HG02870 (cell line): ENCODE measurements at regions not wholly inside any gene's neighbourhood (a gene's known extent, or its start where the extent isn't known, plus 50 kb on each side); places are given as distances from the start of the nearest gene placed in this dataset.
"Not testable (repeated sequence)": the region's sequence is repeated elsewhere in the genome, so short reads cannot be mapped to it uniquely, and the experiment has no call there.

Experiments used
- ATAC-seq: cut with Tn5 transposase; IDR thresholded peaks from one replicate; pipeline ENCODE4 v1.9.1; 2021; ENCODE audit warnings: mild to moderate bottlenecking, moderate library complexity; ENCODE audit not compliant: unreplicated experiment

DNA sequence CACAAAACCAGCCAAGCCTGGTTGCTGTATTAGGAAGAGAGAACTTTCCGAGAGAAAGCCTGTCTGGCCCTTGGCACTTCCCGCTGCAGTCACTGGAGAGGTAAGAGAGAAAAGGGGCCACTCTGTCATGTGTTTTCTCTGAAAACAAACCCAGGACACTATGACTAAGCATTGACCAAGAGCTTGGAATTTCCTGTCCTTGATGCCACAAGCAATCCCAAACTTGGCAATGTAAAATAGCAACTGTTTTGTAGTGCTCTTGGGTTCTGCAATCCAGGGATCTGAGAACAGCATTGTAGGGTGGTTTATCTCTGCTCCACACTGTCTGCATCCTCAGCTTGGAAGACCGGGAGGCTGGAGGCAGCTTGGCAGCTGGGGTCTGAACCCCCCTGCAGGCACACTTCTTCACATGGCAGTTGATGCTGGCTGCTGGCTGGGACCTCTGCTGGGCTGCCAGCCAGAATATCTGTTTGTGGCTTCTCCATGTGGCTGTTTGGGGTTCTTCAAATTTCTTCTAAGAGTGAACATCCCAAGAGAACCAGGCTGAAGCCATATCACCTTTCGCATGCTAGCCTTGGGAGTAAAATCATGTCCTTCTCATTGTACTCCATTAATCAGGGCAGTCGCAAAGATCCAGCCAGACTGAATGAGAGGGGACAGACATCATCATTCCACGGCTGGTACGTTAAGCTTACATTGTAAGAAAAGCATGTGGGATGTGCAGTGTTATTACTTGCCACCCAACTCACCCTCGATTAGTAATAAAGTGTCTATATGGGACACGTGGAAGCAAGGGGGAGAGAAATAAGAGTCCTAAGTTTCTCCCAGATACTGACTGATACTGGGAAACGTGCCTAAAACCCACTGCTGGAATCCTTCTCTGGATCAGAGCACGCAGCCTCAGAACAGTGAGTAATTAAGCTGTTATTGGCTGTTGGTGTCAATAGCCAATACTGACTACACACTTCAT, 537.4 kb upstream of the B3GAT1 start:
- no peak for ATAC-seq

DNA sequence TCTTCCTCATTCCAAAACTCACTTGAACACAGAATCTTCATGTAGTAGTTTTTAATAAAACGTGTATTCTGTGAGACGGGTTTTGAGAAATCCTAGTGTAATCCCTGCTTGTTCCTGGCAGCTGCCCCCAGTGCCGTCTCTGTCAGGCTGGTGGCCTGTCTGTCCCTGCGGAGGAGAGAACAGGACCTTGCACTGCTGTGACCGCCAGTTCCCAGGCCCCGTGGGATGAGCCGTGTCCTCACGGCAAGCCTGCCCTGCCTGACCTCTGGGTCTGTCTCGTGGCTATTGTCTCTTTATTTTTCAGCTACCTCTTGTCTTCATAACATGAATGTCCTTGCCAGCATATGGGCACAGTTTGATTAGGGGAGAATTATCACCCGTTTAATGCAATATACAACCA, 535.5 kb upstream of the B3GAT1 start:
- no peak for ATAC-seq

DNA sequence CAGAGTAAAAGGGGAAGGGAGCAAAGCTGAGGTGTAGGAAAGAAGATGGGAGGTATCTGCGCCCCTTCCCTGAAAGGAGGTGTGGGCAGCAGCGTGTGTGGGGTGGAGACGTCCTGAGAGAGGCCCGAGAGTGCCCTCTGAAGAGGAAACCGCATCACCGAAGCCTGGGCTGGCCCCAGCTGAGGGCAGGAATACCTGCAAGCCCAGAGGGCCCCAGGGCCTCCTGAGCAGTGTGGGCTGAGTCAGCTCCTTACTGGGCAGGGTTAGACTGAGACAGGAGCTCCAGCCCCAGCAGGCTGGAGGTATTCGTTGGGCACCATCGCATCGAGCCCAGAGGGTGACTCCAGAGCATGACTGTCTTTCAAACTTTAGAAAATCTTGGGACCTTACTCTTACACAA, 534.0 kb upstream of the B3GAT1 start:
- no peak for ATAC-seq

DNA sequence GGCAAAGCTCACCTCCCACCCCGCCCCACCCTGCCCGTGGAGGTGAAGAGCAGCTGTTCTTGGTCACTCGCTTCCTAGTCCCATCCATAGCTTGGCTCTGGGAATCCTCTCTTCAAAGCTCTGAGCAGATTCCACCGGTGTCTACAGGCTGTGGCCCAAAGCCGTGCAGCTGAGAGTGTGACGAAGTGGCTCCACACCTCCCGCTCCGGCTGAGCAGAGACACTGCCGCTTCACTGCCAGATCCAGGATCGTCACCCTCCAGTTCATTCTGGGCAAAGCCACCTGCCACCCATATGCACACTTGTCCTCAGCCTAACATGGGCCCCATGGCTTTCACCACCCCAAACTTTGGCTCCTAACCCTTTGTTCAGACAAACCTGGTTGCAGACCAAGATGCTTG, 532.9 kb upstream of the B3GAT1 start:
- ATAC-seq, result no peak

DNA sequence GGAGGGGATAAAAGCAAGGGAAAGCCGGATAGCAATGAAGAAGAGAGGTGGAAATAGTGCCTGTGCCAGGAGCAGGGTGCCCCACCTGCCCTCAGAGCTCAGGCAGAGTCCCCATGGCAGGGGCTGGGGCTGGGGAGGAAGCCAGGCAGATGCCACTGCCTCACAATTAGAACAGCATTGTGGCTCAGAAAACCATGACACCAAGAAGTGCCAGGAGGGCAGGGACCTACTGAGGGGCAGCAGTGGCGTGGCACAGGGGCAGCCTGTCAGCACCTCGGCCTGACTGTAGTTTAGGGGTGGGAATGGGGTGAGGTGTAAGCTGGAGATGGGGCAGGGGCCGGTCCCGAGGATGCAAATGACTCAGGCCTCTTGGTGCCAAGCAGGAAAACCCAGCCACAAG, 532.1 kb upstream of the B3GAT1 start:
- no peak for ATAC-seq

DNA sequence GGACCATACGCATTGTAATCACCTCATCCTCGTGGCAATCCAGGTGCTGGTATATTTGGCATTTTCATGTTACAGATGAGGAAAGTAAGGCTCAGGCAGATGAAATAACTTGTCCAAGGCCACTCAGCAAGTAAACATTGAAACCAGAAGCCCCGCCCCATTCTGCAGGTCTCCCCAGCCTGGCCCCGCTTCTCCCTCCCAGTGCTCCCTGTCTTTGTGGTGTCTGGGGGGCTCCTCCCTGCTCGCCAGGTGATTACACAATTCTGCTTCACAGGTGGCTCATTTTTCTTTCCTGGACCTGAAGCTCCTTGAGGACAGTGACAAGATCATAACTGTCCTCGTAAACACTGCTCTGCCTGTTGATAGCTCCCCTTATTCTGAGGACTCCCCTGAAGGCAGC, 531.5 kb upstream of the B3GAT1 start:
- ATAC-seq, result no peak

DNA sequence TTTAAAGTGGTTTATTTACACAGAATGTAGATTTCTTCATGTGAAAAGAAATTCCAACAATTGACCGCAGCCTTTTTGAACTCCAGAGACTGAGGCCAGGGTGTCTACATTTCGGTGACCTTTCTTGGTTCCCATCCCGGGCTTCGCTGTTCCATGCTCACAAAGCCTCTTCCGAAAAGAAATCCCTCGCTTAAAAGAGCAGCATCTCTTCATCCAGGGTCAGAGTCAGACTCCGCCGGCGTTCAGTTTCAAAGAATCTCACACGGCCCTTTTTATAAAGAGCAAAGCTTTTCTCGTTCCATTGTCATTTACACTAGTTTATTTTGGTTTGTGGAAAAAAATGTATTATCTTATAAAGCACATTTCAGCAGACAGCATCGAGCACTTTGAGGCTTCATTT, 530.6 kb upstream of the B3GAT1 start:
- ATAC-seq, result no peak

DNA sequence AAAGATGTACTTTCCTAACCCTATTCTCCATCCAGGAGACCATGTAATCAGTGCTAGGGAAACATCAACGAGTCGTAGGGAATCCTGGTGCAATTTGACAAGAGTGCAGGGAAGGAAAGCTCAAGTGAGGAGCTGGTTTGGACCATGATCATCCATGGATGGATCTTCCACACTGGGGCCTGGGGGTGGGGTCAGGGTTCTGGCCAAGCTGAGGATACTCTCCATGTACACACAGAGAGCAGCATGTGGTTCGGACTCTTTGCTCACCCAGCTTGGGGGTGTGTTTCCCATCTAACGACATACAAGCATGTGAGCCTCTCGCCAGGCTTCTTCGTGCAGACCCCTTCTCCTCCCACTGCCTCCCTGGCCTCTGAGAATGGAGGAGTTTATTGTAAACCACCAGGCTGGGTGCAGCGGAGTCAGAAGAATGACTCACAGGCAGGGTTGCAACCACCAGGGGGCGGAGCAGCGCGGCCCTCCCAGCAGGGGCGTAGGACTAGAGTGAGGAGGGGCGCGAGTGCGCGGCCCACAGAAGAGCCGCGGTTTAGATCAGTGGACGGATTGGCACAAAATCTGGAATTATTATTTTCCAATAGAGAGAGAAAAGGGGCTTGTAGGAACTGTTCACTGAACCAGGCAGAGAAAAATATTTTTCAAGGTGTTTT, 530.0 kb upstream of the B3GAT1 start:
- not testable (repeated sequence) for ATAC-seq

DNA sequence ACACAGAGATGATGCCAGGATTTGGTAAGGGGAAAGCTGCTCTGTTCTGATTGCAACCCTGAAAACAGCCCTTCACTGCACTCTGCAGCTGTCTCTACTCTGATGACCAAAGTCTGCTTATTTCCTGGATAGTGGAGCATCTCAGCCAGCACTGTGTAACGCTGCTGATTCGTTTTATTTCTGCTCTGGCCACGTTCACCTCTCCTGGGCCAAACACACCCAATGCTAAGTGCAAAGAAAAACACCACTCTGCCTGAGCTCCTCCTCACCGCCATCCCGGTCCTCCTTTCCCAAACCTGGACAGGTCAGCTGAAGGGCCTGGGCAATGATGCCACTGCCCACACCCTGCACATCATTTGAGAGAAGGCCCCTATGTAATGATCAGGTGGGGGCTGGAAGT, 529.3 kb upstream of the B3GAT1 start:
- no peak for ATAC-seq

DNA sequence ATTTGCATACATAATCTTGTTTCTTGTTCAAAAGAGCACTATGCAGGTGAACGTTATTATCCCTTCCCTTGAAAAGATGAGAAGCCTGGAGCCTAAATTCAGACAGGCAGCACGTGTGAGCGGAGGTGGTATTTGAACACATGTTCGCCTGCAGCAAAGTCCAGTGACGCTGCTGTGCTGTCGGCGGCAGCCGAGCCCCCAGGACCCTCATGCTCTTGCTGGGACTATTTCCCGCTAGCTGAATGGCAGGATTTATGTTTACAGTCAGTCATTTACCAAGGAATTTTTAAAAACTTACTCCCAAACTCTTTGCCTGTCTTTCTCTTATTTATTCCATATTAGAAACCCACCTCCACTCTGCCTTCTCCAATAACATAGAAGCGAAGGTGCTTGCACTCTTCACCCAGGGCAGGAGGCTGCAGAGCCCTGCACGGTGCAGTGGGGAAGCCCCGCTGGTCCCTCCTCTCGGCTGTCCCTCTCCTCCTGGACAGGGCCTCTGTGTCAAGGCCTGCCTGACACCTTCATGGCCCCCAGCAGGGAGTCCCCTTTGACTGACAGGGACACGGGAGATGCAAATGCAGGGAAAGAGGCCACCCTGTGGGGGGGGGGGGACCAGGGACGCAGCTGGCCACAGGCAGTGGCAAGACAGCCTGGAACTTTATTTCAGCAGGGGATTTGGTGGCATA, 528.5 kb upstream of the B3GAT1 start:
- no peak for ATAC-seq

DNA sequence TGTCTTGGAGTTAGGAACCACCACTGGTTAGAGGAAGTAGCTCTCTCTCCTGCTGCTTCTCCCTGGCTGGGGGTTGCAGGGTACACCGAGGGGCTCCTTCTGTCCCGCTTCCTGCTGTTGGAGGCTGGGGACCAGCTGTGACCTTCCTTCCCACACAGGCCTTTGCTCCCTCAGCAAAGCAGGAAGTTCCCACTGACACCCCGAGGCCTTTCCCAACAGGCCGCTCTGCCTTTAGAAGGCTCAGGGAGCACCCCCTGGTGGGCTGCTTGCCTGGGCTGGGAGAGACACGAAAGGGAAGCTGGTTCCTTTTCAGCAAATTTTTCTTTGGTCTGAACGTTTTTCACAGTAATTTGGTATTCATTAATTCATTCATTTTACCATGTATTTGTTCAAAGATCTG, 527.9 kb upstream of the B3GAT1 start:
- no peak for ATAC-seq

DNA sequence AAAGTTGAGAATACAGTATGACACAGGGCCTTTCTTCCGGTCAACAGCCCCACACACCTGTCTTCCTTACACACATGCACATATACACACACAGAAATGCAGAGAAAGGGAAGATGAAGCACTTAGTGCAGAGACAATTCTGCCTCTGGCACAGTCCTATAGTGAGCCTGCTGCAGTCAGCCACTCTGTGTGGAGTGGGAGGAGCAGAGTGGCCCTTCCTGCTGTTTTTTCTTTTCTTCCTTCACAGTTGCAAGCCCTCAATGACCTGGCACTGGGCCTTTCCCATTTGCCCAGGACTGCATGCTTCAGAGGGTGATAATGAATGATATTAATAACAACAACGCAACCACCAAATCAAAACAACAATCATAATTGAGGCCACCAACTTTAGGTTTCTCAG, 527.0 kb upstream of the B3GAT1 start:
- no peak for ATAC-seq

DNA sequence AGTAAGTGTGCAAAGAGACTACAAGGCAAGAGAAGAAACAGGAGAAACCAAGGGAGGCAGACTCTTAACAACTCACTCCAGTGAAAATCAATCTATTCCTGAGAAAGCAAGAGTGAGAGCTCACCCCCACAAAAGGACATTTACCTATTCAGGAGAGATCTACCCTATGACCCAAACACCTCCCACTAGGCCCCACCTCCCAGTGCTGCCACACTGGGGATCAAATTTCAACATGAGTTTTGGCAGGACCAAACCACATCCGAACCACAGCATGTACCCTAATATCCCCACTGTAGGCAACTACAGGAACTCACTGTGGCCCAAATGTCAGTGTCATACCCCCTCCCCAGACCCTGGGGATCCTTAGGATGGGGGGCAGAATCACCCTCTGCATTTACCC, 526.2 kb upstream of the B3GAT1 start:
- ATAC-seq, result no peak

DNA sequence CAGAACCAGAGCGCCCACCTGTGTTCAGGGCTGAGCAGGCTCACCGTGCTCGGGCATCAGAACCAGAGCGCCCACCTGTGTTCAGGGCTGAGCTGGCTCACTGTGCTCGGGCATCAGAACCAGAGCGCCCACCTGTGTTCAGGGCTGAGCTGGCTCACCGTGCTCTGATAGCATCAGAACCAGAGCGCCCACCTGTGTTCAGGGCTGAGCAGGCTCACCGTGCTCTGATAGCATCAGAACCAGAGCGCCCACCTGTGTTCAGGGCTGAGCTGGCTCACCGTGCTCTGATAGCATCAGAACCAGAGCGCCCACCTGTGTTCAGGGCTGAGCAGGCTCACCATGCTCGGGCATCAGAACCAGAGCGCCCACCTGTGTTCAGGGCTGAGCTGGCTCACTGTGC, 525.2 kb upstream of the B3GAT1 start:
- ATAC-seq, result not testable (repeated sequence)

DNA sequence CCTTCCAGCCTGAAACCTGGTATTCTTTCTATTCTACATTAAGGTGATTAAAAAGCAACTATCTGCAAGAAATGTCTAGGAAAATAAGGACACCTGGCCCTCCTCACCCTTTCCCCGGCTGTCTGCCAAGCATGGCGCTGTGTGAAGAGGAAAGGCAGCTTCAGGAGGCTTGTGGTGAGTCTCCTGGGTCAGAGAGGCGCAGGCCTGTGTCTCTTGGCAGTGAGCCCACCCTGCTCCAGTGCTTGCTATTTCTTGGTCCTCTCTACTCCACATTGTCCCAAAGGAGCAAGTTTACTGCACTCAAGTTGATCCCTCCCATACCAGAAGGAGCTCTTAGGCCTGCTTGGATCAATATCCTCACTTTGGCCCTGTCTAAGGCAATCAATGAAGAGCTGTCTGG, 520.7 kb upstream of the B3GAT1 start:
- no peak for ATAC-seq

DNA sequence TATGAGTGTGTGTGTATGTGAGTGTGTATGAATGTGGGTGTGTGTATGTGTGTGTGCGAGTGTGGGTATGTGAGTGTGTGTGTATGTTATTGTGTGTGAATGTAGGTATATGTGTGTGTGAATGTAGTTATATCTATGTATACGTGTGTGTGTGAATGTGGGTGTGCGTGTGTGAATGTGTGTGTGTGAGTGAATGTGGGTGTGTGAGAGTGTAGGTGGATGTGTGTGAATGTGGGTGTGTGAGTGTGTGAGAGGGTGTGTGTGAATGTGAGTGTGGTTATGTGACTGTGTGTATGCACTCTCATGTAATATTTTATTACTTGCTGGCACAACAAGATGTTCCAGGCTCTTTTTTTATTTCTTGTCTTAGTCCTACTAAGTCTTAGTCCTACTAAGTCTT, 513.4 kb upstream of the B3GAT1 start:
- ATAC-seq, result no peak

DNA sequence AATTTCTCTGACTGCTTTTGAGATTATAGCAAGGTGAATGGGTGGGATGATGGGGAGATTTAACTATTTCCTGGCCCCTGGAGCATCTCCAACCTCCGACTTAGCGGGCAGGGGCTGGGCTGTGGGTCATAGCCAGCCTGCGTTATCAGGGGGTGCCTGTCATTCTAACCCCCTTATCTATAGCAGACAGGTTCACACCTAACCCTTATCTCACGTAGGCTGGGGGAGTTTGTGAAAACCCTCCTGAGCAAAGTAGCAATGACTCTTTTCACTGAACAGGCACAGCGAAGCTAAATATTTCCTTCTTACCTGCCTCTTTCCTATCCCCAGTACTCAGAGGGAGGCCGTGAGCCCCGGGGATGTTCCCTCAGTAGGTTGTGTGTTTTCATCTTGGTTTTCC, 511.4 kb upstream of the B3GAT1 start:
- no peak for ATAC-seq

DNA sequence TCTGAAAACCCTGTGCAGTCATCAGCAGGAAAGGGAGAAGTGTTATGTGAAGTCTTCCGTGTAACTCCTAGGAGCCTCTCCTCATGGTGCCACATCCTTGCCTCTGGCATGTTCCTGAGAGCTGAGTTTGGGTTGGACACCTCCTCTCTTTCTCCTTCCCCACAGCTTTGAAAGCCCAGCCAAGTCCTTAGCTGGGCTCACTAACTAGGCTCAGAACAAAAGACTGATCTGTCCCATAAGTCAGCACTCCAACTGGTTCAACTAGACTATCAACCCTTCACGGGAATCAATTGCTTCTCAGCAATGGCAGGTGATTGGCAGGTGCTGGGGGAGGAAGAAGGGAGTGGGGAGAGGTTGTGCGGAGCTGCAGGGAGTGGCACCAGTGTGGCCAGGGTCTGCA, 509.9 kb upstream of the B3GAT1 start:
- no peak for ATAC-seq

DNA sequence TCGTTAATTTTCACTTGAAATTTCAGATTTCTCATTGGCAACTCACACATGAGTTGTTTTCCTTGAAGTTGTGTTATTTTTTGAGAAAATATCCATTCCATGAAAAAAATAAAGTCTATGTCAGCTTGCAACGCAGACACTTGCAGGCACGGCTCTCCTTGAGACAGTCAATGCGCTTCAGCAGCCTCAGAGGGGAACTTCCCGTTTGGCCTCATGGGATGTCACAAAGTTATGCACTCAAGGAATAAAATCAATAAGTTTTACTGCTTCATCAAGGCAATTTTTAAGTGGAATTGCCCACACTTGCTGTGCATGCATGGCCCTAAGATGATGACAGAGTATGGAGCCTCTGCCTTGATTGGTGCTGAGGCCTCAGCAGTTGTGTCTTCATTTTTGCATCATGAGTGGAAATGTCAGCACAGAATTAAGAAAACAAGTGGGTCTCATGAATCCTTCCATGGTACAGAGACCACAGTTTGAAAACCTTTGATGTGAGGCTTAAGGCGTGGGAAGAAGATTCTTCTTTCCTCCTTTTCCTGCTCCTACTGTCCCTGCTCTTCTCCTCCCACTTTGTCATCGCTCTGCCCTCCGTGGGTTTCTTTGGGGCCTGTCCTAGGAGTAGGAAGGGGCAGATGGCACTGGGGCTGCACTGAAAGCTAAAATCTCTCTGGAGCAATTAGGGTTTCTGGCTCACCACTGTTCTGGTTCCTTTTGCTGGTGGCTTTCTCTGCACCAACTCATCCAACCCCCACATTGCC, 509.0 kb upstream of the B3GAT1 start:
- no peak for ATAC-seq

DNA sequence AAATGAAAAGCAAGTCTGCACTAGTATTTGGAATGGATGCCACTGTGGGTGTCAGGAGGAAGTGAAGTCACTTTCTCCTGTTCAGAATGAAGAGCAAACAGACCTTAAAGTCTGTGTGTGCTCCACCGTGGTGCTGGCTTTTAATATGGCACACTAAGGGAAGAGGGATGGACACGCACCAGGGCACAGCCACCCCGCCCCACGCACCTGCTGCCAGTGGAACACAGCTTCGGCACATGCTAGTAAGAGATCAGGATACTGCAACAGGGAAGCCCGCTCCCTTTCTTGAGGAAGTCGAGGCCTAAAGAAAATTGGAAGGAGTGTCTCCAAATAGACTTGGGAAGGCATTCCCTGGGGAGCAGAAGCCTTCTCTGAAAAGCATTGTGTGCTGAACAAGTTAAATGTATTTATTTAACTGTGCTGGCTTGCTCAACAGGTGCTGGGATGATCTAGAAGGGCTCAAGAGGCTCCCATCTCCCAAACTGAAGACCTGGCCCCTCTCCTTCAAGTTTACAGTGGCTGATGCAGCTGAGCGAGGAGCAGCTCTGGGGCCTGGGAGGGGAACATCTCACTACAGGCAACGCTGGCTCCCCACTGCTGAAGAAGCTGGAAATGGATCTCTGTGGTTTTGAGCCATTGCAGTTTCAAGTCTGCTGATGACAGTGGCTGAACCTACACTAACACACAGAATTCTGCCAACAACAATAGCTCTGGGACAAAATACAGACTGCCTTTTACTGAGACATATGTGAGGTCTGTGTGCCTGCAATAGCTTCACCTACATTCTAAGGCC, 504.6 kb upstream of the B3GAT1 start:
- ATAC-seq, result no peak
